ENCODE measurements at regions not wholly inside any gene's neighbourhood (a gene's known extent, or its start where the extent isn't known, plus 50 kb on each side); places are given as distances from the start of the nearest gene placed in this dataset.

- intact Hi-C loops (cut with DNase I, micrococcal nuclease), result no loop called here
- Mint-ChIP-seq H3K4me1 (peaks cover 13% of the 10 kb centered on the region), H3K4me3 (no peak overlapping the region), H3K9me3 (ENCODE audit: low read depth) (peaks cover 2% of the 10 kb centered on the region), H3K27ac (no peak overlapping the region), H3K36me3 (ENCODE audit: low read depth) (no peaks in the 10 kb centered on the region), H3K27me3 (no peaks in the 10 kb centered on the region)
- ATAC-seq (no peak), DNase-seq (no peak)
- CTCF ChIA-PET, result no interaction called here
- POLR2A ChIA-PET, result no interaction called here
Measured at GRCh38 chr10:78319841-78320240, 286.2 kb downstream of the RPS24 start.

- Mint-ChIP-seq H3K9me3 (ENCODE audit: low read depth) (peaks cover 4% of the 10 kb centered on the region), H3K27me3 (no peaks in the 10 kb centered on the region), H3K27ac (no peak overlapping the region), H3K4me1 (peaks cover 13% of the 10 kb centered on the region), H3K36me3 (ENCODE audit: low read depth) (no peaks in the 10 kb centered on the region), H3K4me3 (no peak overlapping the region)
- intact Hi-C loops (cut with DNase I, micrococcal nuclease), result no loop called here
- CTCF ChIA-PET, result no interaction called here
- ATAC-seq (peak; percentile 44), DNase-seq (no peak)
- POLR2A ChIA-PET, result no interaction called here
Measured at GRCh38 chr10:78320506-78320905, 286.8 kb downstream of the RPS24 start.

- intact Hi-C loops (cut with DNase I, micrococcal nuclease), result no loop called here
- CTCF ChIA-PET, result no interaction called here
- POLR2A ChIA-PET, result no interaction called here
- DNase-seq (no peak), ATAC-seq (no peak)
- Mint-ChIP-seq H3K27ac (no peak overlapping the region), H3K4me3 (no peak overlapping the region), H3K9me3 (ENCODE audit: low read depth) (peaks cover 6% of the 10 kb centered on the region), H3K27me3 (no peaks in the 10 kb centered on the region), H3K36me3 (ENCODE audit: low read depth) (peaks cover under 1% of the 10 kb centered on the region), H3K4me1 (peaks cover 13% of the 10 kb centered on the region)
Measured at GRCh38 chr10:78321000-78321399, 287.3 kb downstream of the RPS24 start.

GRCh38 chr10:78321500-78321899 is 287.8 kb downstream of the RPS24 start:
- Mint-ChIP-seq H3K4me1 (peaks cover 17% of the 10 kb centered on the region), H3K9me3 (ENCODE audit: low read depth) (peaks cover 11% of the 10 kb centered on the region), H3K27ac (no peak overlapping the region), H3K4me3 (no peak overlapping the region), H3K36me3 (ENCODE audit: low read depth) (peaks cover 6% of the 10 kb centered on the region), H3K27me3 (no peaks in the 10 kb centered on the region)
- DNase-seq, result no peak
- intact Hi-C loops (cut with DNase I, micrococcal nuclease), result no loop called here
- ATAC-seq, result no peak
- CTCF ChIA-PET, result no interaction called here
- POLR2A ChIA-PET, result no interaction called here

- POLR2A ChIA-PET, result no interaction called here
- CTCF ChIA-PET, result no interaction called here
- Mint-ChIP-seq H3K27ac (no peak overlapping the region), H3K9me3 (ENCODE audit: low read depth) (peaks cover 19% of the 10 kb centered on the region), H3K4me1 (peaks cover 7% of the 10 kb centered on the region), H3K4me3 (no peak overlapping the region), H3K36me3 (ENCODE audit: low read depth) (peaks cover 9% of the 10 kb centered on the region), H3K27me3 (peaks cover 1% of the 10 kb centered on the region)
- intact Hi-C loops (cut with DNase I, micrococcal nuclease), result no loop called here
- ATAC-seq, result no peak
- DNase-seq, result no peak
Measured at GRCh38 chr10:78326372-78326771, 292.7 kb downstream of the RPS24 start.

- Mint-ChIP-seq H3K27ac (no peak overlapping the region), H3K4me3 (no peak overlapping the region), H3K36me3 (ENCODE audit: low read depth) (peaks cover 9% of the 10 kb centered on the region), H3K27me3 (peaks cover 1% of the 10 kb centered on the region), H3K4me1 (peaks cover 7% of the 10 kb centered on the region), H3K9me3 (ENCODE audit: low read depth) (peaks cover 19% of the 10 kb centered on the region)
- intact Hi-C loops (cut with DNase I, micrococcal nuclease), result no loop called here
- ChIA-PET POLR2A (no interaction called here), CTCF (no interaction called here)
- DNase-seq, result no peak
- ATAC-seq, result no peak
Measured at GRCh38 chr10:78327778-78328591, 294.3 kb downstream of the RPS24 start.

- H3K4me3 Mint-ChIP-seq, result no peak overlapping the region
- H3K27me3 Mint-ChIP-seq, result peaks cover 1% of the 10 kb centered on the region
- CTCF ChIA-PET, result interaction anchor here (0.6 kb wide), 1 partner anchor 67 kb away, joined by 3 read pairs; no protein-coding TSS in a partner anchor
- intact Hi-C loops (cut with DNase I, micrococcal nuclease), result no loop called here
- H3K9me3 Mint-ChIP-seq (ENCODE audit: low read depth), result peaks cover 17% of the 10 kb centered on the region
- H3K36me3 Mint-ChIP-seq (ENCODE audit: low read depth), result peaks cover 9% of the 10 kb centered on the region
- no peak for DNase-seq
- POLR2A ChIA-PET, result no interaction called here
- H3K27ac Mint-ChIP-seq, result no peak overlapping the region
- H3K4me1 Mint-ChIP-seq, result peaks cover 4% of the 10 kb centered on the region
- no peak for ATAC-seq
Measured at GRCh38 chr10:78328592-78329404, 295.1 kb downstream of the RPS24 start.

GRCh38 chr10:78330884-78331283 is 297.2 kb downstream of the RPS24 start:
- Mint-ChIP-seq H3K27me3 (peaks cover 1% of the 10 kb centered on the region), H3K4me1 (peaks cover 4% of the 10 kb centered on the region), H3K9me3 (ENCODE audit: low read depth) (peaks cover 14% of the 10 kb centered on the region), H3K27ac (no peak overlapping the region), H3K36me3 (ENCODE audit: low read depth) (peaks cover 9% of the 10 kb centered on the region), H3K4me3 (no peak overlapping the region)
- ATAC-seq (no peak), DNase-seq (no peak)
- intact Hi-C loops (cut with DNase I, micrococcal nuclease), result no loop called here
- ChIA-PET POLR2A (no interaction called here), CTCF (interaction anchor here (1.4 kb wide), 1 partner anchor 17 kb away, joined by 4 read pairs; no protein-coding TSS in a partner anchor)

- ATAC-seq (no peak), DNase-seq (no peak)
- intact Hi-C loops (cut with DNase I, micrococcal nuclease), result no loop called here
- Mint-ChIP-seq H3K27ac (no peak overlapping the region), H3K27me3 (peaks cover 1% of the 10 kb centered on the region), H3K36me3 (ENCODE audit: low read depth) (peaks cover 3% of the 10 kb centered on the region), H3K4me1 (no peaks in the 10 kb centered on the region), H3K9me3 (ENCODE audit: low read depth) (peaks cover 9% of the 10 kb centered on the region), H3K4me3 (no peak overlapping the region)
- ChIA-PET CTCF (no interaction called here), POLR2A (no interaction called here)
Measured at GRCh38 chr10:78331391-78331922, 297.8 kb downstream of the RPS24 start.

GRCh38 chr10:78332012-78332411 is 298.3 kb downstream of the RPS24 start:
- POLR2A ChIA-PET, result no interaction called here
- Mint-ChIP-seq H3K36me3 (ENCODE audit: low read depth) (peaks cover 2% of the 10 kb centered on the region), H3K4me1 (no peaks in the 10 kb centered on the region), H3K4me3 (no peak overlapping the region), H3K27ac (no peak overlapping the region), H3K27me3 (peaks cover 1% of the 10 kb centered on the region), H3K9me3 (ENCODE audit: low read depth) (peaks cover 6% of the 10 kb centered on the region)
- intact Hi-C loops (cut with DNase I, micrococcal nuclease), result no loop called here
- DNase-seq, result no peak
- ATAC-seq, result no peak
- CTCF ChIA-PET, result no interaction called here

- ATAC-seq (no peak), DNase-seq (no peak)
- Mint-ChIP-seq H3K27ac (no peak overlapping the region), H3K9me3 (ENCODE audit: low read depth) (peaks cover 2% of the 10 kb centered on the region), H3K36me3 (ENCODE audit: low read depth) (peaks cover under 1% of the 10 kb centered on the region), H3K27me3 (peaks cover 1% of the 10 kb centered on the region), H3K4me1 (no peaks in the 10 kb centered on the region), H3K4me3 (no peak overlapping the region)
- ChIA-PET POLR2A (no interaction called here), CTCF (no interaction called here)
- intact Hi-C loops (cut with DNase I, micrococcal nuclease), result no loop called here
Measured at GRCh38 chr10:78332657-78333056, 299.0 kb downstream of the RPS24 start.

Data from activated CD4-positive, alpha-beta T cell treated with anti-CD3 and anti-CD28 coated beads for 36 hours (primary cell).